GM12878 (cell line): ENCODE measurements at regions not wholly inside any gene's neighbourhood (a gene's known extent, or its start where the extent isn't known, plus 50 kb on each side); places are given as distances from the start of the nearest gene placed in this dataset.

Experiments used
- ATAC-seq: fragments of 200-7000 bp; cut with Tn5 transposase; 3 replicates; pipeline ENCODE4 v1.9.1; 2020; ENCODE audit warnings: mild to moderate bottlenecking, moderate library complexity
- BruUV-seq: library from RNA; stranded (reverse); fragments of 400-500 nt; replicated peaks from 2 replicates; lab custom pipeline; 2021; lab: Mats Ljungman, UMichigan
- CTCF ChIA-PET: fragments of 300-600 bp; sonication (Branson Sonifier 250); formaldehyde crosslinking; extraction: SDS; loops from one replicate; lab custom pipeline; 2021; ENCODE audit warnings: inconsistent platforms; lab: Yijun Ruan, JAX
- POLR2A ChIA-PET: fragments of 350-600 bp; formaldehyde crosslinking; extraction: SDS; loops from one replicate; lab custom pipeline; 2021; ENCODE audit warnings: inconsistent platforms; lab: Charles Lee
- RAD21 ChIA-PET: fragments of 300-600 bp; sonication (Branson Sonifier 250); formaldehyde crosslinking; loops from one replicate; lab custom pipeline; 2023; ENCODE audit warnings: antibody characterized with exemption; ENCODE audit not compliant: unreplicated experiment; lab: Charles Lee
- SMC1A ChIA-PET: fragments of 300-600 bp; sonication (Branson Sonifier 250); formaldehyde crosslinking; loops from one replicate; lab custom pipeline; 2023; ENCODE audit not compliant: unreplicated experiment, uncharacterized antibody; lab: Charles Lee
- DNase-seq: peaks from one replicate; pipeline ENCODE4 v3.0.0-alpha.2; 2011; ENCODE audit warnings: low read depth, low spot score
- FAIRE-seq: peaks from 3 replicates; lab custom pipeline; 2011; peaks lifted over from hg19 to GRCh38; lab: Jason Lieb, UNC
- H2AFZ ChIP-seq: 2 replicates; pipeline ENCODE4 v1.6.0; 2011; ENCODE audit warnings: low read depth, low read length, control low read depth; ENCODE audit not compliant: control insufficient read depth
- H3K27ac ChIP-seq: 2 replicates; pipeline ENCODE4 v1.5.1; 2011; ENCODE audit warnings: control low read depth; ENCODE audit not compliant: control insufficient read depth, insufficient read depth
- H3K27me3 ChIP-seq, 2 experiments: replicated peaks in 1 of 2; 2 replicates each; pipeline versions ENCODE4 v1.6.0 to v1.6.1; 2011; ENCODE audit warnings: low read length in 1 of 2; ENCODE audit not compliant: control insufficient read depth in 2 of 2, insufficient read depth in 2 of 2
- H3K36me3 ChIP-seq, 2 experiments: 2 replicates each; pipeline ENCODE4 v1.5.1; 2011; ENCODE audit warnings: low read length in 1 of 2; ENCODE audit not compliant: control insufficient read depth in 2 of 2, insufficient read depth in 2 of 2
- H3K4me1 ChIP-seq: 2 replicates; pipeline ENCODE4 v1.6.1; 2011; ENCODE audit warnings: mild to moderate bottlenecking, low read length, moderate library complexity, mixed read lengths; ENCODE audit not compliant: control insufficient read depth, insufficient read depth
- H3K4me2 ChIP-seq: 2 replicates; pipeline ENCODE4 v1.6.0; 2011; ENCODE audit warnings: control low read depth; ENCODE audit not compliant: control insufficient read depth, insufficient read depth
- H3K4me3 ChIP-seq: fragments of 200-600 bp; sonication (generic); 2 replicates; pipeline ENCODE4 v1.5.1; 2016
- H3K79me2 ChIP-seq: 2 replicates; pipeline ENCODE4 v1.6.0; 2011; ENCODE audit warnings: low read length; ENCODE audit not compliant: control insufficient read depth, insufficient read depth
- H3K9ac ChIP-seq: 2 replicates; pipeline ENCODE4 v1.8.0; 2011; ENCODE audit warnings: low read length, control low read depth, mixed read lengths; ENCODE audit not compliant: control insufficient read depth, insufficient read depth
- H3K9me3 ChIP-seq: replicated peaks from 3 replicates; pipeline ENCODE4 v1.5.1; 2011; ENCODE audit warnings: mild to moderate bottlenecking, low read length; ENCODE audit not compliant: control insufficient read depth, insufficient read depth
- H4K20me1 ChIP-seq: 2 replicates; pipeline ENCODE4 v1.6.0; 2011; ENCODE audit not compliant: control insufficient read depth, insufficient read depth
- CHD4 ChIP-seq: fragments of 200-600 bp; sonication (generic); IDR thresholded peaks from 2 replicates; pipeline ENCODE4 v1.6.1; 2016; ENCODE audit warnings: mild to moderate bottlenecking
- FOS ChIP-seq: IDR thresholded peaks from 3 replicates; pipeline ENCODE4 v1.6.1; 2011; ENCODE audit warnings: borderline replicate concordance; ENCODE audit not compliant: insufficient read length; ENCODE audit errors: extremely low read depth
- FOXK2 ChIP-seq: fragments of 450-650 bp; IDR thresholded peaks from 2 replicates; pipeline ENCODE4 v1.6.1; 2017; ENCODE audit warnings: mild to moderate bottlenecking, moderate library complexity
- GABPA ChIP-seq: IDR thresholded peaks from 2 replicates; pipeline ENCODE4 v1.6.1; 2014; ENCODE audit warnings: antibody characterized with exemption, low read depth, mild to moderate bottlenecking, inconsistent platforms
- PML ChIP-seq: IDR thresholded peaks from 2 replicates; pipeline ENCODE4 v1.6.1; 2012; ENCODE audit warnings: low read length, inconsistent platforms
- POLR2AphosphoS2 ChIP-seq: IDR thresholded peaks from 2 replicates; pipeline ENCODE4 v1.6.1; 2011; ENCODE audit warnings: low read depth, mild to moderate bottlenecking, low read length, improper control_type of control experiment, moderate library complexity
- SRF ChIP-seq, 2 experiments: IDR thresholded peaks; 2 replicates each; pipeline ENCODE4 v1.6.1; 2011; ENCODE audit warnings: low read depth in 2 of 2, low read length in 2 of 2, mild to moderate bottlenecking in 1 of 2, moderate library complexity in 1 of 2
- ZNF274 ChIP-seq: IDR thresholded peaks from one replicate; pipeline ENCODE4 v1.8.0; 2011; ENCODE audit not compliant: insufficient read length, insufficient read depth
- WGBS: methylation state at CpG from one replicate; pipeline ENCODE4 v1.1.6; 2016; ENCODE audit warnings: low lambda C conversion rate; ENCODE audit not compliant: insufficient replicate concordance, insufficient coverage; ENCODE audit errors: missing lambda C conversion rate; 5-methylcytosine and 5-hydroxymethylcytosine counted together
- in situ Hi-C: fragments of 300-500 bp; cut with MboI; formaldehyde crosslinking; loops from 9 replicates; pipeline ENCODE4 v1.14.3; 2018; ENCODE audit warnings: mixed read lengths
- intact Hi-C: fragments of 100-400 bp; cut with micrococcal nuclease; formaldehyde crosslinking; loops from one replicate; pipeline ENCODE4 v1.14.2; 2022; ENCODE audit not compliant: unreplicated experiment
- TF ChIP-seq, protein P1 (sequence below): IDR thresholded peaks from 2 replicates; pipeline ENCODE4 v1.6.1; 2012; ENCODE audit warnings: low read length, inconsistent platforms
- TF ChIP-seq, protein P2 (sequence below): fragments of 450-650 bp; IDR thresholded peaks from 2 replicates; pipeline ENCODE4 v1.6.1; 2016; ENCODE audit warnings: mild to moderate bottlenecking
- TF ChIP-seq, protein P3 (sequence below): fragments of 450-650 bp; conservative IDR thresholded peaks from 2 replicates; pipeline ENCODE4 v1.6.1; 2017; ENCODE audit warnings: mild to moderate bottlenecking, moderate library complexity
- TF ChIP-seq, protein P4 (sequence below): IDR thresholded peaks from 2 replicates; pipeline ENCODE4 v1.6.1; 2011; ENCODE audit warnings: low read depth, mild to moderate bottlenecking, low read length, moderate library complexity, borderline replicate concordance; ENCODE audit errors: extremely low read depth
- TF ChIP-seq, protein P5 (sequence below): IDR thresholded peaks from 2 replicates; pipeline ENCODE4 v1.6.1; 2011; ENCODE audit warnings: mild to moderate bottlenecking, low read depth, low read length, moderate library complexity; ENCODE audit not compliant: insufficient replicate concordance

DNA sequence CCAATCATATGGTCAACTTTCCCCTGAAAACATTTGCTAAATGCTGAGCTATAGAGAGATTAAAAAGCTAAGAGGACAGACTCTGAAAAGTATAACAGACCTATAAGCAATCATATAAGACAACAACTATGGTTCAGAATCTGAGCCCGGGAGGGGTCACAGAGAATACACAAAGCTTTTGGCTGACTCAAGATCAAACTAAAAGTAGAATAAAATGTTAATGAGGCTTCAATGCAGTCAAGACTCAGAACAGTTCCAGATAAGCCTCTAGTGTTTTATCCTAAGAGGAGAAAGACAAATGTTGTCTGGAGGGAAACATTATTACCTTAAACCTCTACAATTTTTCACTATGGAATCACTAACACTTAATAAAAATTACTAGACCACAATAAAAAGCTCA is 175.4 kb upstream of the VEGFC start:
- no peak overlapping the region for H3K9ac ChIP-seq
- H3K36me3 ChIP-seq = no peaks in the 10 kb centered on the region
- SMC1A ChIA-PET = interaction anchor here (1.4 kb wide), 1 partner anchor 79 kb away, joined by 5 read pairs; no protein-coding TSS in a partner anchor
- CTCF ChIA-PET = interaction anchor here (1.3 kb wide), 1 partner anchor 79 kb away, joined by 4 read pairs; no protein-coding TSS in a partner anchor
- ATAC-seq (no peak), FAIRE-seq (no peak), DNase-seq (no peak)
- H3K79me2 ChIP-seq = no peaks in the 10 kb centered on the region
- no peaks in the 10 kb centered on the region for H4K20me1 ChIP-seq
- no peaks in the 10 kb centered on the region; a peak in 1 of 4 replicates for H3K27me3 ChIP-seq
- H3K27ac ChIP-seq = no peak overlapping the region
- TF ChIP-seq ZNF274 = no peak
- TF ChIP-seq, protein P1, sequence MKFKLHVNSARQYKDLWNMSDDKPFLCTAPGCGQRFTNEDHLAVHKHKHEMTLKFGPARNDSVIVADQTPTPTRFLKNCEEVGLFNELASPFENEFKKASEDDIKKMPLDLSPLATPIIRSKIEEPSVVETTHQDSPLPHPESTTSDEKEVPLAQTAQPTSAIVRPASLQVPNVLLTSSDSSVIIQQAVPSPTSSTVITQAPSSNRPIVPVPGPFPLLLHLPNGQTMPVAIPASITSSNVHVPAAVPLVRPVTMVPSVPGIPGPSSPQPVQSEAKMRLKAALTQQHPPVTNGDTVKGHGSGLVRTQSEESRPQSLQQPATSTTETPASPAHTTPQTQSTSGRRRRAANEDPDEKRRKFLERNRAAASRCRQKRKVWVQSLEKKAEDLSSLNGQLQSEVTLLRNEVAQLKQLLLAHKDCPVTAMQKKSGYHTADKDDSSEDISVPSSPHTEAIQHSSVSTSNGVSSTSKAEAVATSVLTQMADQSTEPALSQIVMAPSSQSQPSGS = no peak
- TF ChIP-seq PML = no peak
- no peak for TF ChIP-seq FOS
- no peak for TF ChIP-seq CHD4
- TF ChIP-seq, protein P2, sequence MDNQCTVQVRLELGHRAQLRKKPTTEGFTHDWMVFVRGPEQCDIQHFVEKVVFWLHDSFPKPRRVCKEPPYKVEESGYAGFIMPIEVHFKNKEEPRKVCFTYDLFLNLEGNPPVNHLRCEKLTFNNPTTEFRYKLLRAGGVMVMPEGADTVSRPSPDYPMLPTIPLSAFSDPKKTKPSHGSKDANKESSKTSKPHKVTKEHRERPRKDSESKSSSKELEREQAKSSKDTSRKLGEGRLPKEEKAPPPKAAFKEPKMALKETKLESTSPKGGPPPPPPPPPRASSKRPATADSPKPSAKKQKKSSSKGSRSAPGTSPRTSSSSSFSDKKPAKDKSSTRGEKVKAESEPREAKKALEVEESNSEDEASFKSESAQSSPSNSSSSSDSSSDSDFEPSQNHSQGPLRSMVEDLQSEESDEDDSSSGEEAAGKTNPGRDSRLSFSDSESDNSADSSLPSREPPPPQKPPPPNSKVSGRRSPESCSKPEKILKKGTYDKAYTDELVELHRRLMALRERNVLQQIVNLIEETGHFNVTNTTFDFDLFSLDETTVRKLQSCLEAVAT = no peak
- TF ChIP-seq, protein P3, sequence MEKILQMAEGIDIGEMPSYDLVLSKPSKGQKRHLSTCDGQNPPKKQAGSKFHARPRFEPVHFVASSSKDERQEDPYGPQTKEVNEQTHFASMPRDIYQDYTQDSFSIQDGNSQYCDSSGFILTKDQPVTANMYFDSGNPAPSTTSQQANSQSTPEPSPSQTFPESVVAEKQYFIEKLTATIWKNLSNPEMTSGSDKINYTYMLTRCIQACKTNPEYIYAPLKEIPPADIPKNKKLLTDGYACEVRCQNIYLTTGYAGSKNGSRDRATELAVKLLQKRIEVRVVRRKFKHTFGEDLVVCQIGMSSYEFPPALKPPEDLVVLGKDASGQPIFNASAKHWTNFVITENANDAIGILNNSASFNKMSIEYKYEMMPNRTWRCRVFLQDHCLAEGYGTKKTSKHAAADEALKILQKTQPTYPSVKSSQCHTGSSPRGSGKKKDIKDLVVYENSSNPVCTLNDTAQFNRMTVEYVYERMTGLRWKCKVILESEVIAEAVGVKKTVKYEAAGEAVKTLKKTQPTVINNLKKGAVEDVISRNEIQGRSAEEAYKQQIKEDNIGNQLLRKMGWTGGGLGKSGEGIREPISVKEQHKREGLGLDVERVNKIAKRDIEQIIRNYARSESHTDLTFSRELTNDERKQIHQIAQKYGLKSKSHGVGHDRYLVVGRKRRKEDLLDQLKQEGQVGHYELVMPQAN = no peak
- no peak for TF ChIP-seq SRF (IDR thresholded peaks at IDR 0.05; ENCODE audit: low read depth in 2 of 2, low read length in 2 of 2)
- no peak for TF ChIP-seq FOXK2
- no peak for TF ChIP-seq GABPA
- TF ChIP-seq, protein P4, sequence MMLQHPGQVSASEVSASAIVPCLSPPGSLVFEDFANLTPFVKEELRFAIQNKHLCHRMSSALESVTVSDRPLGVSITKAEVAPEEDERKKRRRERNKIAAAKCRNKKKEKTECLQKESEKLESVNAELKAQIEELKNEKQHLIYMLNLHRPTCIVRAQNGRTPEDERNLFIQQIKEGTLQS = no peak
- no peak for TF ChIP-seq POLR2AphosphoS2
- TF ChIP-seq, protein P5, sequence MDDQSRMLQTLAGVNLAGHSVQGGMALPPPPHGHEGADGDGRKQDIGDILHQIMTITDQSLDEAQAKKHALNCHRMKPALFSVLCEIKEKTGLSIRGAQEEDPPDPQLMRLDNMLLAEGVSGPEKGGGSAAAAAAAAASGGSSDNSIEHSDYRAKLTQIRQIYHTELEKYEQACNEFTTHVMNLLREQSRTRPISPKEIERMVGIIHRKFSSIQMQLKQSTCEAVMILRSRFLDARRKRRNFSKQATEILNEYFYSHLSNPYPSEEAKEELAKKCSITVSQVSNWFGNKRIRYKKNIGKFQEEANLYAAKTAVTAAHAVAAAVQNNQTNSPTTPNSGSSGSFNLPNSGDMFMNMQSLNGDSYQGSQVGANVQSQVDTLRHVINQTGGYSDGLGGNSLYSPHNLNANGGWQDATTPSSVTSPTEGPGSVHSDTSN = no peak
- intact Hi-C loops = no loop called here
- H3K4me1 ChIP-seq = no peaks in the 10 kb centered on the region
- no peak overlapping the region for H3K4me2 ChIP-seq
- H3K4me3 ChIP-seq = no peak overlapping the region
- POLR2A ChIA-PET = no interaction called here
- no peaks in the 10 kb centered on the region for H3K9me3 ChIP-seq
- no peak overlapping the region for H2AFZ ChIP-seq
- WGBS = 47% methylated on average over 1 of the region's 1 CpG
- in situ Hi-C loops = no loop called here
- RAD21 ChIA-PET = interaction anchor here (1.4 kb wide), 1 partner anchor 79 kb away, joined by 3 read pairs; no protein-coding TSS in a partner anchor
- no TSS peak for BruUV-seq
